HG03442 (cell line): ENCODE measurements at regions not wholly inside any gene's neighbourhood (a gene's known extent, or its start where the extent isn't known, plus 50 kb on each side); places are given as distances from the start of the nearest gene placed in this dataset.
A peak's percentile ranks its signal among the peaks of the same experiment; 100 is the strongest.
"Not testable (repeated sequence)": the region's sequence is repeated elsewhere in the genome, so short reads cannot be mapped to it uniquely, and the experiment has no call there.

Experiments
- ATAC-seq: cut with Tn5 transposase; IDR thresholded peaks from one replicate; pipeline ENCODE4 v1.9.1; 2021; ENCODE audit warnings: mild to moderate bottlenecking, moderate library complexity; ENCODE audit not compliant: unreplicated experiment

GRCh38 chr20:1757606-1758512, 100.3 kb upstream of the SIRPG start:
- ATAC-seq = no peak

GRCh38 chr20:1757072-1757471, 99.5 kb upstream of the SIRPG start:
- no peak for ATAC-seq

- ATAC-seq = no peak
Observed at GRCh38 chr20:1754749-1755148, 97.2 kb upstream of the SIRPG start.

DNA sequence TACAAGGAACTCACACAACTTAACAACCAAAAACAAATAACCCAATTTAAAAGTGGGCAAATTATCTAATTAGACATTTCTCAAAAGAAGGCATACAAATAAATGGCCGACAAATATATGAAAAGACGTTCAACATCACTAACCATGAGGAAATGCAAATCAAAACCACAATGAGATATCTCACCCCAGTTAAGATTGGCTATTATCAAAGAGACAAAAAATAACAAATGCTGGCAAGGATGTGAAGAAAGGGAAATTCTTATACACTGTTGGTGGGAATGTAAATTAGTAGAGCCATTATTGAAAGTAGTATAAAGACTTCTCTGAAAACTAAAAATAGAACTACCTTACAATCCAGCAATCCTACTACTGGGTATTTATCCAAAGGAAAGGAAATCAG, 96.7 kb upstream of the SIRPG start:
- ATAC-seq = no peak

GRCh38 chr20:1752045-1752444, 94.5 kb upstream of the SIRPG start:
- ATAC-seq = no peak

DNA sequence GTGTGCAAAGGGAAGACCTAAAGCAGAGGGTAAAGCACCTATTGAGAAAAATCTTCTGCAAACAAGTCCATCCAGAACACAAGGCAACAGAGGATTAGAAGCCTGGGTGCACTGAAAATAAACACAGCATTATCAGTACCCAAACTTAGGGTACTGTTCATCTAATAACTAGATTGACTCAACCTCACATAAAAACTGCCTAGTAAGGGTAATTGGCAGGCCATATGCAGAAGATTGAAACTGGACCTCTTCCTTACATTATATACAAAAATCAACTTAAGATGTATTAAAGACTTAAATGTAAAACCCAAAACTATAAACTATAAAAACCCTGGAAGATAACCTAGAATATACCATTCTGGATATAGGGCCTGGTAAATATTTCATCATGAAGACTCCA, 91.2 kb upstream of the SIRPG start:
- ATAC-seq = no peak

- no peak for ATAC-seq
Observed at GRCh38 chr20:1747953-1748577, 90.5 kb upstream of the SIRPG start.

- ATAC-seq = not testable (repeated sequence)
Observed at GRCh38 chr20:1742049-1742434, 84.5 kb upstream of the SIRPG start.

DNA sequence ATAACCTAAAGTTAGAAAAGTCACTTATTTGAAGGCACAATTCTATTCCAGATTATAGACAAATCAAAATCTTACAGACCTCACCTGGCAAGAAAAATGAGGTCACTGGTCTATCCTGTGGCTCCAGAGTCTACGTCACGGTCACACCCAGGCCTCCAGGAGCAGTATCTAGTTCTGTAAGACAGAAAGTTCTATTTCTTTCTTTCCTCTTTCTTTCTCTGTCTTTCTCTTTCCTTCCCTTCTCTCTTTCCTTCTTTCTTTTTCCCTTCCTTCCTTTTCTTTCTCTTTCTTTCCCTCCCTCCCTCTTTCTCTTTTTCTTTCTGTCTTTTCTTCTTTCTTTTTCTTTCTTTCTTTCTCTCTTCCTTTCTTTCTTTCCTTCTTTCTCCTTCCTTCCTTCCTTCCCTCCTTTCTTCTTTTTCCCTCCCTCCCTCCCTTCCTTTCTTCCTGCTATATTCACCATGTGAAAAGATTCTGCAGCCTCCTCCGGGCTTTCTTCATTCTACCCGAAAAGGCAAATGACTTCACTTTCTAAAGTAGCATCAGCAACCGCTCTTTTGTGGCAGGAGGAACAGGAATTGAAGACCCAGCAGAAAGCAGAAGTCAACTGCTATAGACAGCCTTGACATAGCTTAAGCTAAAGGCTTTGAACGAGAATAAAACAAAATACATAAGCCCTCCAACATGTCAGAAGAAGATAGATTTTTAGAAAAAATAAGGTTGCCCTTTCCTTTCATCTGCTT, 83.9 kb upstream of the SIRPG start:
- no peak for ATAC-seq

DNA sequence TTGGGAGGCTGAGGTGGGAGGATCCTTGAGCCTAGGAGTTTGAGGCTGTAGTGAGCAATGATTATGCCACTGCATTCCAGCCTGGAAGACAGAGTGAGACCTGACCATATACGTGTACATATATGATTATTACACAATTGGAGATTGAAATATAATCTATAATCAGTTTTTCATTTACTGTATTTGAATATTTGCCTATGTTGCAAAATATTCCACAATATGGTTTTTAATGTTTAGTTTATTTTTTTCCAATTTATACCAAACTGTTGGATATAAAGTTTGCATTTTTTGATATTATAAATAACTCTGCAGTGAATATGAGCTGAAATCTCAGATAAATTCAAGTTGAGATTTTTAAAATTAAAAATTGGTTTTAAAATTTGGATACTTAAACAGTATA, 79.6 kb upstream of the SIRPG start:
- no peak for ATAC-seq

DNA sequence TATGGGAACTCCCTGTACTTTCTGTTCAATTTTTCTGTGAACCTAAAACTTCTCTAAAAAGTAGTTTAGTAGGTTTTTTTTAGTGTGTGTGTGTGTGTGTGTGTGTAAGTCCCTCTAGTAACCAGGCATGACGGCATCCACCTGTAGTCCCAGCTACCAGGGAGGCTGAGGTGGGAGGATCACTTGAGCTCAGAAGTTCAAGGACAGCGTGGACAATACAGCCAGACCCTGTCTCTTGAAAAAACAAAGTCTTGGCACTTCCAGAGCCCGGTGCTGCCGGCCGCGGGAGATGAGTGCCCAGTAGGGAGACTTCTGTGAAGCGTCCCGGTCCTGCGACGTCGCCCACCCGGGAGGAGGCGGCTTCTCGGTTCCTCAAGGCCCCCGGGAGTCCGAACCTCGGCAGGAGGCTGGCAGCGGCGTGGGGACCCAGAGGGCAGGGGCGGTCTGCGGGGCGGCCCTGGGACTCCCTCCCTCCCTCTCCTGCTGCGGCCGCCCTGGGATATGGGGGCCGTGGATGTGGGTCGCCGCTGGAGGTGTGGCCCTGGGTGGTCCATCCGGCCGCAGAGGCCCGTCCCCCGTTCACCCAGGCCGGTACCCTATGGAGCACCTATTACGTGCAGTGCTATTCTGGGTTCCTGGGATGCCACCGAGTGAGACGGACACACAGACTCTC, 78.0 kb upstream of the SIRPG start:
- ATAC-seq = no peak

DNA sequence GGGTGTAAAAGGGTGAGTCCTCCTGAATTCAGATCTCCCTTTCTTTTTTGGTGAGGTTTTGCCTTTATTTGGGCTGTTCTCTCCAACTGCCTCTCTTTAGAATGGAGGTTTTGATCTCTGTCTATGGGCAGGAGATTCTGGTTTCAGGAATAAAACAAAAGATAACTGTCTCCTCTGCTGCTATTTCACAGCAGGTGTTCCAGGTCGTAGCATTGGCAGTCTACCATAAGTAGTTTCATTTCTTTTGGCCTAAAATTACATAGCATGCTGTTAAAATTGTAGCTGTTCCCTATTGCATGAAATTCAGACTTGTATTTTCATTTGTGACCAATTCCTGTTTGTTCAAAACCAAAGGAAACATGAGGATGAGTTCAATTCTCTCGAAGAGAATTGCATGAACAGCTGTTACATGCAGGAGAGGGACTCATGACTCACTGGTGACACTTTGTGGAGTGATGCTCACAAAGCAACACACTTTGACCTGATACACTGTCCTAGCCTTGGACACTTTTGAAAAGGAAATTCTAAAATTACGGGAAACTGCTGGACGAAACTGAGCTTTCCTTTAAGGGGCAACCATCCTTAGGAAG, 76.8 kb upstream of the SIRPG start:
- no peak for ATAC-seq

DNA sequence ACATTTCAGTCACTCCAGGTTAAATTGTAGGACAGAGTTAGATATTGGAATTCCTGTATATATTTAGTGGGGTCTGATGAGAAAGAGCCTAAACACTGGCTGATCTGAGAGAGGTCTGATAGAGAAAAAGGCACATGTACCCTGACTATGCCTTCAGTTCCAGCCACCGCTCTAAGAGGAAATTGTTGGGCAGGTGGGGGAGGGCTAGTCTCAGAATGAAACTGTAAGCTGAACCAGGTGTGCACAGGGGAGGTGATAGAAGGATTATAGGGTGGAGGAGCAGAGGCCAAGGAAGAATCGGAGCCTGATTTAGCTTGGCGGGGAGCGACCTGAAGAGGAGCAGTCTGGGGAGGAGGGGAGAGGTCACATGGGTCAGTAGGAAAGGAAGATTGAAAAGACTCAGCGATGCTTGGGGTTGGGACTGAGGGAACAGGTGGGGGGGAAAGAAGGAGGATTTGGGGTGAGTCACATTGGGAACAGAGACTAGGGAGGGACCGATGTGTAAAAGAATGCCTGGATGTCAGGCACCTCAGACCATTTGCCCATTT, 74.3 kb upstream of the SIRPG start:
- ATAC-seq = not testable (repeated sequence)

DNA sequence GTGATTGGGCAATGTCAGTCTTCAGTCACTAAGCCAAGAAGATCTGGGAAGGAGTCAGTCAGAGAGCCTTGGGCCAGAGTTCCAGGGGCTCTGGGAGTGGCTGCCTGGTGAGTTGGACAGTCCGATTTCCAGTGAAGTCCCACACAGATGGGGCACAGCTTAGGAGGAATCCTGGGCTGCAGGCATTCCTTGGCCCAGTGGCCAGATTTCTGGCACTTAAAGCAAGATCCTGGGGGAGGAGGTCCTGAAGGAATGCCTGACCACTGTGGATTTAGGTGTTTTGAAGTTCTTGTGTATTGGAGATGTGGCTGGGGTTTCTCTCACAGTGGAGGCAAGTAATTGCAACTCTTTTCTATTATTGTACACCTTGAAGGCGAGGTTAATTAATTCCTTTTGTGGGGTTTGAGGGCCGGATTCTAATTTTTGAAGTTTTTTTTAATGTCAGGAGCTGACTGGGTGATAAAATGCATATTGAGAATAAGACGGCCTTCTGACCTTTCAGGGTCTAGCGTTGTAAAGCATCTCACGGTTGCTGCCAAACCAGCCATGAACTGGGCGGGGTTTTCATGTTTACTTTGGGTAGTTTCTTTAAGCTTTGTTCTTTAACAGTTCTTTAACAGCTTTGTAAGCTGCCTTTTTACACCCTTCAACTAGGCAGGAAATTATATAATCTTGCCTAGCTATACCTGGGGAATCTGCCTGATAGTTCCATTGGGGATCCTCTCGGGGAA, 73.6 kb upstream of the SIRPG start:
- not testable (repeated sequence) for ATAC-seq

DNA sequence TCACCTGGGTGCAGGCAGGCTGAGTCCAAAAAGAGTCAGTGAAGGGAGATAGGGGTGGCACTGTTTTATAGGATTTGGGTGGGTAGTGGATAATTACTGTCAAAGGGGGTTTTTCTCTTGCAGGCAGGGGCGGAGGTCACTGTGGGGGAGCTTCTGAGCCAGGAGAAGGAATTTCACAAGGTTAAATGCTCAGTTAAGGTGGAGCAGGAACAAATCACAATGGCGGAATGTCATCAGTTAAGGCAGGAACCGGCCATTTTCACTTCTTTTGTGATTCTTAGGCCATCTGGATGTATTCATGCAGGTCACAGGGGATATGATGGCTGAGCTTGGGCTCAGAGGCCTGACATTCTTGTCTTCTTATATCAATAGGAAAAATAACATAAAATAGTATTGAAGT, 69.7 kb upstream of the SIRPG start:
- ATAC-seq = not testable (repeated sequence)

- no peak for ATAC-seq
Observed at GRCh38 chr20:1724901-1725300, 67.3 kb upstream of the SIRPG start.

GRCh38 chr20:1722513-1723050, 65.0 kb upstream of the SIRPG start:
- no peak for ATAC-seq

DNA sequence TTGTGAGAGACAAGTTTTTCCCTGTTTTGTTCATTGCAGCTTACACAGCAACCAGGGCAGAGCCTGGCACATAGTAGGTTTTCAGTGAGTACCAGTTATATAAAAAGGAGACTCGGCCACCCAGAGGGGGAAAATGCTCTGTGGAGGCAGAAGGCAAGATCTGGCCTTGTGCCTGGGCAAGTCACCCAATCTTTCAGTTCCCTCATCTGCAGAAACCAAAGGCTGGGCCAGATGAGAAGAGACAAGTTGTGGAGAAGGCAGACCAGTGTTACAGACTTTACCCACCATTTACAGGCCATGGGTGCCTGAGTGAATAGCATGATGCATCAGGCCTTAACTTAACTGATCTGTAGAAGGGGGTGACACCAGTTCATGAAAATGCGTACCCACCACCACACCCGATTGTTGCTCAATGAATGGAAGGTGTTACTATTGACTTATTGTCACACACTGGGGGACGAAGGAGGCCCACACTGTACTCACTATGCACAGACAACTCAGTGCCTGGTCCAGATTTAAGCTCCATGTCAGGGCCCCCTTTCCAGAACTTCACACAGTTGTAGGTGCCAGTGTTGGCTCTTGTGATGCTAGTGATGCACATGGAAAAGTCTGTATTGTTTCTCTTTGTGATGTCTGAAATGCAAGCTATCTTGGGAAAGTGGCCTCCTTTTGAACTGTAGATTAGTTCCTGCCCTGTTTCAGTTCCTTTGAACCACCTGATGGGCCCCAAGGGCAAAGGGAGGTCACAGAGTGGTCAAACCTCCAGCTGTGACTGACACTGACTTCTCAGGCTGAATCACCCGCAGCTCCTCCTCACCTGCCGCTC, 64.3 kb upstream of the SIRPG start:
- peak; percentile 43 for ATAC-seq
